GM23338 (cell line): ENCODE measurements at regions not wholly inside any gene's neighbourhood (a gene's known extent, or its start where the extent isn't known, plus 50 kb on each side); places are given as distances from the start of the nearest gene placed in this dataset.

Source experiments
- ATAC-seq: fragments of 200-7000 bp; cut with Tn5 transposase; 3 replicates; pipeline ENCODE4 v1.9.1; 2020
- DNase-seq: peaks from one replicate; pipeline ENCODE4 v3.0.0-alpha.2; 2015; ENCODE audit warnings: low spot score
- H2AFZ ChIP-seq: fragments of 200-600 bp; sonication (generic); 2 replicates; pipeline ENCODE4 v1.8.0; 2016; ENCODE audit warnings: antibody characterized with exemption, mild to moderate bottlenecking, moderate library complexity
- H3F3A ChIP-seq: fragments of 200-600 bp; sonication (generic); replicated peaks from 2 replicates; pipeline ENCODE4 v1.8.0; 2017; ENCODE audit warnings: antibody characterized with exemption, mixed run types, low read depth
- H3K27ac ChIP-seq: fragments of 200-600 bp; sonication (generic); 2 replicates; pipeline ENCODE4 v1.6.1; 2016; ENCODE audit warnings: low read depth
- H3K27me3 ChIP-seq: fragments of 200-600 bp; sonication (generic); 2 replicates; pipeline ENCODE4 v1.8.0; 2016; ENCODE audit warnings: mild to moderate bottlenecking, mixed run types, moderate library complexity; ENCODE audit not compliant: insufficient read depth
- H3K36me3 ChIP-seq: fragments of 200-600 bp; sonication (generic); 2 replicates; pipeline ENCODE4 v1.8.0; 2016; ENCODE audit warnings: mild to moderate bottlenecking; ENCODE audit not compliant: insufficient read depth
- H3K4me1 ChIP-seq: fragments of 200-600 bp; sonication (generic); 2 replicates; pipeline ENCODE4 v1.8.0; 2016; ENCODE audit warnings: mild to moderate bottlenecking, moderate library complexity; ENCODE audit not compliant: insufficient read depth
- H3K4me2 ChIP-seq: fragments of 200-600 bp; sonication (generic); 2 replicates; pipeline ENCODE4 v1.7.1; 2017; ENCODE audit warnings: mixed run types
- H3K4me3 ChIP-seq: fragments of 200-600 bp; sonication (generic); 2 replicates; pipeline ENCODE4 v1.6.1; 2016; ENCODE audit warnings: mixed run types
- H3K79me2 ChIP-seq: fragments of 200-600 bp; sonication (generic); replicated peaks from 2 replicates; pipeline ENCODE4 v1.8.0; 2017; ENCODE audit warnings: mild to moderate bottlenecking; ENCODE audit not compliant: insufficient read depth
- H3K9me2 ChIP-seq: fragments of 200-600 bp; sonication (generic); 2 replicates; pipeline ENCODE4 v1.8.0; 2017; ENCODE audit not compliant: insufficient read depth
- H4K20me1 ChIP-seq: fragments of 200-600 bp; sonication (generic); replicated peaks from 2 replicates; pipeline ENCODE4 v1.8.0; 2017; ENCODE audit warnings: mild to moderate bottlenecking; ENCODE audit not compliant: insufficient read depth
- H3K27ac Mint-ChIP-seq: 2 replicates; pipeline ENCODE4 v1.8.0; 2020; ENCODE audit warnings: inconsistent platforms, mild to moderate bottlenecking, moderate library complexity, mixed read lengths
- H3K27me3 Mint-ChIP-seq: 3 replicates; pipeline ENCODE4 v1.8.0; 2022; ENCODE audit warnings: low read depth, mild to moderate bottlenecking, moderate library complexity, mixed read lengths, inconsistent platforms; ENCODE audit not compliant: insufficient read depth, poor library complexity
- H3K36me3 Mint-ChIP-seq: 3 replicates; pipeline ENCODE4 v1.8.0; 2021; ENCODE audit warnings: low read depth, mild to moderate bottlenecking, inconsistent platforms, moderate library complexity, mixed read lengths
- H3K4me1 Mint-ChIP-seq: 3 replicates; pipeline ENCODE4 v1.8.0; 2020; ENCODE audit warnings: mild to moderate bottlenecking, inconsistent platforms, mixed read lengths
- H3K4me3 Mint-ChIP-seq: 3 replicates; pipeline ENCODE4 v1.8.0; 2021; ENCODE audit warnings: moderate library complexity, mild to moderate bottlenecking, inconsistent platforms, mixed read lengths
- H3K9me3 Mint-ChIP-seq: 3 replicates; pipeline ENCODE4 v1.8.0; 2020; ENCODE audit warnings: moderate library complexity, mild to moderate bottlenecking, inconsistent platforms, mixed read lengths
- CTCF ChIP-seq, 2 experiments: fragments of 200-600 bp in 1 of 2; sonication (generic) in 1 of 2; conservative IDR thresholded peaks; 2 replicates each; pipeline versions ENCODE4 v1.5.1 to v1.6.1; 2016 to 2017; ENCODE audit warnings: antibody characterized with exemption in 2 of 2, low read depth in 2 of 2, mild to moderate bottlenecking in 2 of 2, moderate library complexity in 1 of 2
- ETS1 ChIP-seq: IDR thresholded peaks from 2 replicates; pipeline ENCODE4 v1.6.1; 2016; ENCODE audit warnings: antibody characterized with exemption
- EZH2 ChIP-seq: fragments of 200-600 bp; sonication (generic); IDR thresholded peaks from one replicate; pipeline ENCODE4 v1.8.0; 2017; ENCODE audit warnings: antibody characterized with exemption, mild to moderate bottlenecking, low read depth; ENCODE audit not compliant: unreplicated experiment
- EZH2phosphoT487 ChIP-seq: fragments of 200-600 bp; sonication (generic); IDR thresholded peaks from one replicate; pipeline ENCODE4 v1.8.1; 2018; ENCODE audit warnings: antibody characterized with exemption; ENCODE audit not compliant: unreplicated experiment
- JUNB ChIP-seq: IDR thresholded peaks from one replicate; pipeline ENCODE4 v1.6.1; 2016; ENCODE audit warnings: antibody characterized with exemption; ENCODE audit not compliant: unreplicated experiment
- NANOG ChIP-seq: IDR thresholded peaks from 2 replicates; pipeline ENCODE4 v1.6.1; 2016; ENCODE audit warnings: antibody characterized with exemption, borderline replicate concordance
- STAT1 ChIP-seq: IDR thresholded peaks from one replicate; pipeline ENCODE4 v1.6.1; 2016; ENCODE audit warnings: antibody characterized with exemption; ENCODE audit not compliant: unreplicated experiment
- ZNF114 ChIP-seq: fragments of 250-450 bp; sonication (Bioruptor Pico); IDR thresholded peaks from 2 replicates; pipeline ENCODE4 v1.5.0; 2020; ENCODE audit warnings: mild to moderate bottlenecking, moderate library complexity
- TF ChIP-seq, protein P1 (sequence below): IDR thresholded peaks from one replicate; pipeline ENCODE4 v1.6.1; 2018; ENCODE audit warnings: antibody characterized with exemption; ENCODE audit not compliant: unreplicated experiment

DNA sequence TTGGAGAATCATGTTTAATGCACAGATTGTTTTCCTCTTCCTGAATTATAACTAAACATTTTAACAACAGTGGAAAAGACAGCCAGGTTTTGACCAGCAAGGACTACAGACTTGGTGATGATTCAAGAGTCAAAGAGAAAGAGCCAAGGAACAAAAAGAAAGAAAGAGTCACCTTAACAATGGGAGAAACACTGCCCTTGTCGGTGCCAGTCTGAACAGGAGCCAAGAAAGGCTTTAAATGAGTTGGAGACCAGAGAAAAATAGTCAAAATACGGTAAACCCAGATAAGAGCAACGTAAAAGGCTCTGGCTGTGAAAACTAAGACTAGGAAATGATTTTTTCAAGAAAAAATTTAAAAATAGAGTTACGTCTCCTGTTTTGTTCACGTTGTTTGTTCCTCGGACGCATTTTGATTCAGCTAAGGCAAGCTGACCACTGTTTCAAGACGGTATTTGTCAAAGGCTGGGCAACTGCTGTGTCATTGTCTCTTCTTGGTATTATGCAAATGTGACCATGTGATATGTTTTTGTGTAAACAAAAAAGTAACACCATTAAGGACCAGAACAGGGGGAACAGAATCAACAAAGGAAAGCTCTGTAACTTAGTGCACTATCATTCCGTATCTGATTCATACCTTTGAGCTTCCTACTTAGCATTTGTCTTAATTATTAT, 634.5 kb downstream of the LIG4 start:
- peaks cover 5% of the 10 kb centered on the region; the same call in 2 of the 3 replicates for H3K36me3 Mint-ChIP-seq
- H3K9me3 Mint-ChIP-seq = peaks cover 3% of the 10 kb centered on the region; the same call in 2 of the 3 replicates
- H3F3A ChIP-seq = no peaks in the 10 kb centered on the region
- no peak overlapping the region for H3K27ac ChIP-seq
- 0 out of 2 replicates have a peak, but pooled peaks cover 15% of the 10 kb centered on the region for H4K20me1 ChIP-seq
- no peak overlapping the region for H3K4me3 Mint-ChIP-seq
- ATAC-seq (peak; percentile 58; the same call in 2 of the 3 replicates), DNase-seq (peak; percentile 15)
- no peak overlapping the region for H3K4me2 ChIP-seq
- peaks cover 10% of the 10 kb centered on the region for H3K9me2 ChIP-seq
- H3K36me3 ChIP-seq = no peaks in the 10 kb centered on the region
- TF ChIP-seq STAT1 = no peak
- no peak for TF ChIP-seq NANOG
- TF ChIP-seq JUNB = no peak
- no peak for TF ChIP-seq EZH2phosphoT487
- TF ChIP-seq ETS1 = no peak
- no peak for TF ChIP-seq CTCF (conservative IDR thresholded peaks at IDR 0.05; ENCODE audit: low read depth in 2 of 2)
- TF ChIP-seq, protein P1, sequence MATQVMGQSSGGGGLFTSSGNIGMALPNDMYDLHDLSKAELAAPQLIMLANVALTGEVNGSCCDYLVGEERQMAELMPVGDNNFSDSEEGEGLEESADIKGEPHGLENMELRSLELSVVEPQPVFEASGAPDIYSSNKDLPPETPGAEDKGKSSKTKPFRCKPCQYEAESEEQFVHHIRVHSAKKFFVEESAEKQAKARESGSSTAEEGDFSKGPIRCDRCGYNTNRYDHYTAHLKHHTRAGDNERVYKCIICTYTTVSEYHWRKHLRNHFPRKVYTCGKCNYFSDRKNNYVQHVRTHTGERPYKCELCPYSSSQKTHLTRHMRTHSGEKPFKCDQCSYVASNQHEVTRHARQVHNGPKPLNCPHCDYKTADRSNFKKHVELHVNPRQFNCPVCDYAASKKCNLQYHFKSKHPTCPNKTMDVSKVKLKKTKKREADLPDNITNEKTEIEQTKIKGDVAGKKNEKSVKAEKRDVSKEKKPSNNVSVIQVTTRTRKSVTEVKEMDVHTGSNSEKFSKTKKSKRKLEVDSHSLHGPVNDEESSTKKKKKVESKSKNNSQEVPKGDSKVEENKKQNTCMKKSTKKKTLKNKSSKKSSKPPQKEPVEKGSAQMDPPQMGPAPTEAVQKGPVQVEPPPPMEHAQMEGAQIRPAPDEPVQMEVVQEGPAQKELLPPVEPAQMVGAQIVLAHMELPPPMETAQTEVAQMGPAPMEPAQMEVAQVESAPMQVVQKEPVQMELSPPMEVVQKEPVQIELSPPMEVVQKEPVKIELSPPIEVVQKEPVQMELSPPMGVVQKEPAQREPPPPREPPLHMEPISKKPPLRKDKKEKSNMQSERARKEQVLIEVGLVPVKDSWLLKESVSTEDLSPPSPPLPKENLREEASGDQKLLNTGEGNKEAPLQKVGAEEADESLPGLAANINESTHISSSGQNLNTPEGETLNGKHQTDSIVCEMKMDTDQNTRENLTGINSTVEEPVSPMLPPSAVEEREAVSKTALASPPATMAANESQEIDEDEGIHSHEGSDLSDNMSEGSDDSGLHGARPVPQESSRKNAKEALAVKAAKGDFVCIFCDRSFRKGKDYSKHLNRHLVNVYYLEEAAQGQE = no peak
- no peak for TF ChIP-seq ZNF114 (CRISPR knock-in tag)
- TF ChIP-seq EZH2 = no peak
- peaks cover 13% of the 10 kb centered on the region for H3K4me1 ChIP-seq
- H3K4me1 Mint-ChIP-seq = peaks cover 31% of the 10 kb centered on the region
- H3K4me3 ChIP-seq = no peak overlapping the region
- peaks cover 11% of the 10 kb centered on the region for H3K27me3 Mint-ChIP-seq
- H3K27ac Mint-ChIP-seq = no peak overlapping the region
- H3K27me3 ChIP-seq = peaks cover 30% of the 10 kb centered on the region
- H2AFZ ChIP-seq = no peak overlapping the region
- no peaks in the 10 kb centered on the region for H3K79me2 ChIP-seq
